Sigmoid colon (tissue), 6 donors: ENCODE measurements at regions not wholly inside any gene's neighbourhood (a gene's known extent, or its start where the extent isn't known, plus 50 kb on each side); places are given as distances from the start of the nearest gene placed in this dataset.

ENCODE experiments used
- DNase-seq: peaks from one replicate; pipeline ENCODE4 v3.0.0-alpha.2; 2019
- H3K27ac ChIP-seq, 4 donors: fragments of 200-600 bp; sonication (generic); one replicate each; pipeline ENCODE4 v1.5.1; 2016 to 2019; ENCODE audit warnings: mild to moderate bottlenecking in 1 of 4
- H3K27me3 ChIP-seq, 3 donors: fragments of 200-600 bp; sonication (generic); one replicate each; pipeline ENCODE4 v1.5.1; 2019; ENCODE audit warnings: mild to moderate bottlenecking in 1 of 3
- H3K36me3 ChIP-seq, 4 donors: fragments of 200-600 bp; sonication (generic); one replicate each; pipeline ENCODE4 v1.5.1; 2016 to 2019
- H3K4me1 ChIP-seq, 4 donors: fragments of 200-600 bp; sonication (generic); one replicate each; pipeline ENCODE4 v1.5.1; 2017 to 2019
- H3K4me3 ChIP-seq, 4 donors: fragments of 200-600 bp; sonication (generic); one replicate each; pipeline ENCODE4 v1.5.1; 2017 to 2019; ENCODE audit warnings: mild to moderate bottlenecking in 2 of 4, moderate library complexity in 1 of 4
- H3K9me3 ChIP-seq, 4 donors: fragments of 200-600 bp in 3 of 4; sonication (generic) in 3 of 4; one replicate each; pipeline versions ENCODE4 v1.5.1 to v1.6.1; 2013 to 2019
- CTCF ChIP-seq, 4 experiments: fragments of 450-650 bp in 3 of 4; fragments of 200-600 bp in 1 of 4; IDR thresholded peaks; one replicate each; pipeline ENCODE4 v1.5.1; 2016 to 2019; ENCODE audit warnings: antibody characterized with exemption in 4 of 4, mild to moderate bottlenecking in 3 of 4, moderate library complexity in 2 of 4
- EP300 ChIP-seq, 4 donors: sonication (generic); formaldehyde crosslinking; IDR thresholded peaks; one replicate each; pipeline ENCODE4 v1.6.1; 2017; ENCODE audit warnings: antibody characterized with exemption in 4 of 4
- POLR2A ChIP-seq, 2 donors: fragments of 450-650 bp; IDR thresholded peaks; one replicate each; pipeline ENCODE4 v1.6.1; 2016; ENCODE audit warnings: antibody characterized with exemption in 2 of 2, mild to moderate bottlenecking in 2 of 2, moderate library complexity in 2 of 2
- POLR2AphosphoS5 ChIP-seq, 4 donors: sonication (generic); formaldehyde crosslinking; IDR thresholded peaks; one replicate each; pipeline ENCODE4 v1.6.1; 2017; ENCODE audit warnings: antibody characterized with exemption in 4 of 4
- WGBS, 2 donors: extraction: QIAGEN DNeasy Blood & Tissue Kit; methylation state at CpG; one replicate each; pipeline ENCODE4 v1.1.7; 2013; 5-methylcytosine and 5-hydroxymethylcytosine counted together
- intact Hi-C: fragments of 100-400 bp; cut with DNase I; formaldehyde crosslinking; loops from one replicate; pipeline ENCODE4 v1.15.1; 2023
- donor health status: healthy with polysubstance abuse.
- donor health status: healthy.

- H3K27me3 ChIP-seq: no peaks in the 10 kb centered on the region
- H3K4me3 ChIP-seq: no peak overlapping the region
- WGBS, 2 donors: 37 to 54% methylated on average over 4 of the region's 4 CpGs
- TF ChIP-seq POLR2AphosphoS5 (IDR thresholded peaks at IDR 0.05): no peak
- TF ChIP-seq CTCF (IDR thresholded peaks at IDR 0.05): peak in 2 of 4 experiments; percentile 18 to 39
- no peak for DNase-seq
- no peaks in the 10 kb centered on the region for H3K9me3 ChIP-seq
- H3K27ac ChIP-seq: no peak overlapping the region
- intact Hi-C loops: loop anchor here (5.0 kb wide), 1 partner anchor 704 kb away; no protein-coding TSS in a partner anchor
- no peaks in the 10 kb centered on the region for H3K36me3 ChIP-seq
- H3K4me1 ChIP-seq: no peaks in the 10 kb centered on the region
These were observed 354.6 kb upstream of the SETBP1 start for GRCh38 chr18:44325903-44326635.

GRCh38 chr18:44331656-44332570 is 348.8 kb upstream of the SETBP1 start:
- WGBS, 2 donors: 36 to 68% methylated on average over 6 of the region's 6 CpGs
- Histone ChIP-seq H3K4me1 (no peaks in the 10 kb centered on the region), H3K9me3 (no peaks in the 10 kb centered on the region), H3K4me3 (no peak overlapping the region), H3K27me3 (no peaks in the 10 kb centered on the region), H3K27ac (no peak overlapping the region), H3K36me3 (no peaks in the 10 kb centered on the region)
- intact Hi-C loops: no loop called here
- DNase-seq: no peak
- TF ChIP-seq EP300 (IDR thresholded peaks at IDR 0.05) (no peak), CTCF (IDR thresholded peaks at IDR 0.05) (no peak), POLR2AphosphoS5 (IDR thresholded peaks at IDR 0.05) (no peak), POLR2A (IDR thresholded peaks at IDR 0.05) (no peak)

GRCh38 chr18:44341759-44342158 is 338.9 kb upstream of the SETBP1 start:
- 93% methylated on average over 1 of the region's 1 CpG for WGBS, 2 donors
- H3K9me3 ChIP-seq: peaks cover 0 to 2% (median 0%) of the 10 kb centered on the region in 4 donors
- TF ChIP-seq POLR2A (IDR thresholded peaks at IDR 0.05): no peak
- TF ChIP-seq POLR2AphosphoS5 (IDR thresholded peaks at IDR 0.05): no peak
- TF ChIP-seq CTCF (IDR thresholded peaks at IDR 0.05): no peak
- no peak for TF ChIP-seq EP300 (IDR thresholded peaks at IDR 0.05)
- no peaks in the 10 kb centered on the region for H3K4me1 ChIP-seq
- H3K27ac ChIP-seq: no peak overlapping the region
- intact Hi-C loops: no loop called here
- no peaks in the 10 kb centered on the region for H3K36me3 ChIP-seq
- no peak overlapping the region for H3K4me3 ChIP-seq
- no peaks in the 10 kb centered on the region for H3K27me3 ChIP-seq
- no peak for DNase-seq

GRCh38 chr18:44342162-44342561 is 338.5 kb upstream of the SETBP1 start:
- TF ChIP-seq CTCF (IDR thresholded peaks at IDR 0.05) (no peak), POLR2A (IDR thresholded peaks at IDR 0.05) (no peak), EP300 (IDR thresholded peaks at IDR 0.05) (no peak), POLR2AphosphoS5 (IDR thresholded peaks at IDR 0.05) (no peak)
- DNase-seq: no peak
- Histone ChIP-seq H3K9me3 (peaks cover 0 to 2% (median 0%) of the 10 kb centered on the region in 4 donors), H3K27me3 (no peaks in the 10 kb centered on the region), H3K36me3 (no peaks in the 10 kb centered on the region), H3K27ac (no peak overlapping the region), H3K4me1 (no peaks in the 10 kb centered on the region), H3K4me3 (no peak overlapping the region)
- intact Hi-C loops: no loop called here
- 82 to 85% methylated on average over 2 of the region's 2 CpGs for WGBS, 2 donors
